VCaP (cell line): ENCODE measurements at regions not wholly inside any gene's neighbourhood (a gene's known extent, or its start where the extent isn't known, plus 50 kb on each side); places are given as distances from the start of the nearest gene placed in this dataset.

Experiments
- H3K27ac ChIP-seq: fragments of 450-650 bp; 2 replicates; pipeline ENCODE4 v1.5.1; 2017
- TF ChIP-seq, protein P1 (sequence below): fragments of 450-650 bp; conservative IDR thresholded peaks from 2 replicates; pipeline ENCODE4 v1.5.1; 2017; ENCODE audit warnings: mild to moderate bottlenecking, moderate library complexity

DNA sequence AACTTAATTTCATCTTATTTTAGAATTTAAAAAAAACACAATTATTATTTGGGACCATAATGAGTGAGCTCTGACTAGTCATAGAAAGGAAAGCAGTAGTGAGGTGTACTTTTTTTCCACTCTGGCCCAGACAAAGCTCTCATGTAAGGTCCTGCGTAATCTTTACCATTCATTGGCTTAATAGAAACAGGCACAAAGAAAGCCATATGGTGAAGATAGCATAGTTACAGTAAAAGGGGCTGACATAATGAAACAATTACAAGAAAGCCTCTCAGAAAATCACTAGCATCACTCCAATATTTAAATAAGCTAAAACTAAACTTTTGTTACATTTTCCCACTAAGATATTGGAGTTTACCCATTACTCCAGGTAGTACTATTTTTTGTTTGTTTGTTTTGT, 384.6 kb upstream of the ALCAM start:
- TF ChIP-seq, protein P1, sequence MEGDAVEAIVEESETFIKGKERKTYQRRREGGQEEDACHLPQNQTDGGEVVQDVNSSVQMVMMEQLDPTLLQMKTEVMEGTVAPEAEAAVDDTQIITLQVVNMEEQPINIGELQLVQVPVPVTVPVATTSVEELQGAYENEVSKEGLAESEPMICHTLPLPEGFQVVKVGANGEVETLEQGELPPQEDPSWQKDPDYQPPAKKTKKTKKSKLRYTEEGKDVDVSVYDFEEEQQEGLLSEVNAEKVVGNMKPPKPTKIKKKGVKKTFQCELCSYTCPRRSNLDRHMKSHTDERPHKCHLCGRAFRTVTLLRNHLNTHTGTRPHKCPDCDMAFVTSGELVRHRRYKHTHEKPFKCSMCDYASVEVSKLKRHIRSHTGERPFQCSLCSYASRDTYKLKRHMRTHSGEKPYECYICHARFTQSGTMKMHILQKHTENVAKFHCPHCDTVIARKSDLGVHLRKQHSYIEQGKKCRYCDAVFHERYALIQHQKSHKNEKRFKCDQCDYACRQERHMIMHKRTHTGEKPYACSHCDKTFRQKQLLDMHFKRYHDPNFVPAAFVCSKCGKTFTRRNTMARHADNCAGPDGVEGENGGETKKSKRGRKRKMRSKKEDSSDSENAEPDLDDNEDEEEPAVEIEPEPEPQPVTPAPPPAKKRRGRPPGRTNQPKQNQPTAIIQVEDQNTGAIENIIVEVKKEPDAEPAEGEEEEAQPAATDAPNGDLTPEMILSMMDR: no peak
- H3K27ac ChIP-seq: no peak overlapping the region

DNA sequence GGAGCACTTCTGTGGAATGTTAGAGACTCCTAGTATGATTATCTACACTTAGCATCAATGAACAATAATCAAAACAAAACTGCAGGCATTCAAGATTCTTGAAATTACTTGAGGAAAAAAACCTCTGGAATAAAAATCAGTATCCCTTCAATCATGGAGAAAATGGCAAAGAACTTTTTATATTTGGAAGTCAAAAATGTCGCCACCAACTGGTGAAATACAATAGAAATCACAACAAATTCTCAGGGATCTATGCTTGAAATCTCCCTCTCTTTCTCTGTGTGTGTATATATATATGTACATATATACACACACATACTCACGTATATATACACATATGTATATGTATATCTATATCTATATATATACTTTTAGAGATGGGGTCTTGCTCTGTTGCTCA, 378.9 kb upstream of the ALCAM start:
- no peak overlapping the region for H3K27ac ChIP-seq
- TF ChIP-seq, protein P1: 0 out of 2 replicates have a peak, but pooled peaks have one; percentile 23

DNA sequence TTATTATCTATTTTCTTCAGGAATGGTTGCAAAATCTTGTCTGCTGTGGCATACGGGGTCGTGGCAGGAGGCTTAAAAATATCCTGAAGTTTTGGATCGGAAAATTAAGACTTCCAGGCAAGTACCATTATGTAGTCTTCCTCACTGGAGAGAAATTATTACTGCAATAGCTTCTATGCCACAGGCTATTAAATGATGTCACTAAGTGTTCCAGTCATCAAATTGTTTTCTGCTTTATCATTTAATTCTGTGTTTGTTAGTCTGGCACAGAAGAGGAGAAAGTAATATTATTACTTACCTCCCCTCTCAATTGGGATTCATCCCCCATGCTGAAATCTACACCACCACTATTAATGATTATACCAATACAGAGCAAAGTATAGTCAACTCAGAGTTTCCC, 378.2 kb upstream of the ALCAM start:
- TF ChIP-seq, protein P1: no peak
- no peak overlapping the region for H3K27ac ChIP-seq

DNA sequence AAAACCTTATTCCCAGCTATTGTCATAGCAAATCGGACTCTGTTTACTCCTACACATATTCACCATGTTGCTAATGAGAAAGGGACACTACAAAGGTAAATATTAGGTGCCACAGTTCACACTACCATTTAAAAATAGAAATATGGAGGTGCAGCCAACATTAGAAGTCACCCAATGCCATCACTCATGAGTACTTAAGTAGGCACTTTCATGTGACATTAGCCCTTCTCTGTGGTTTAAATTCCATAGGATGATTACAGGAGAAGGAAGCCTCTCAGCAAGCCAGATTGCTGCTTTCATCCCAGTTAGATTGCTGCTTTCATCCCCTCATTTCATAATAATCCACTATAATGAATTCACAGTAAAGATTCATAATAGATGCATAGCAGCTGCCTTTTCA, 376.8 kb upstream of the ALCAM start:
- TF ChIP-seq, protein P1: no peak
- H3K27ac ChIP-seq: no peak overlapping the region

DNA sequence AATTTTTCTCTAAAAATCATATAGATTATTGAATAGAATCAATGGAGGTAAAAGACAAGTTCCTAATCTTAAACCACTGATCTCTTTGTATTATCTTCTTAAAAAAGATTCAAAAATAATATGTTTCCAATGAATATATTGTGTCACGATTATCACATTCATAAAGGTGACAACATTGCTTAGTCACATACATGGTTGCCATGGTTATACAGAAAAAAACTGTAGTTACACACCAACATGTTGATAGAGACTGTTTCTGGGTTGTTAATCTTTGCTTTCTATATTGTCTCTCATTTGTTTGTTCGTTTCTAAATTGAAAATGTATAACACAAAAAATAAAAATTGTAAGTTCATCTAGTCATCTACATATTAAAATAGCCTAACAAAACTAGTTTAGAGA, 376.0 kb upstream of the ALCAM start:
- TF ChIP-seq, protein P1: no peak
- H3K27ac ChIP-seq: no peak overlapping the region

DNA sequence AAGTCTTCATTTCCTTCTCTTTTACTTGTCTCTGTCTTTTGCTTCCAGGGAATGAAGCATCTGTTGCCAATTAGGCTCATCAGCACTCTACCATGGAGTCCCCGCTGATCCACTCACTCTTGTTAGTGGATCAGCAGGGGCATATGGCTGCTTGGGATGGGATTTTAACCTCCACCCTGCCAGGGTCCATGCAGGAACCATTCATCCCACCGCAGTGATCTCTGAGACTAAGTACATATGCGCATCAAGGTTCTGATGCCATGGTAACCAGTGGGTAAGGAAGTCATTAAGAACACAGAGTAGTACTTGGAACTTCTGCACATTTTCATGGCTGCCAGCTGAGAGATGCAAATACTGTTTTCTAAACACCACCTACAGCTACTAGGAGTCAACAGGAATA, 374.0 kb upstream of the ALCAM start:
- TF ChIP-seq, protein P1: no peak

DNA sequence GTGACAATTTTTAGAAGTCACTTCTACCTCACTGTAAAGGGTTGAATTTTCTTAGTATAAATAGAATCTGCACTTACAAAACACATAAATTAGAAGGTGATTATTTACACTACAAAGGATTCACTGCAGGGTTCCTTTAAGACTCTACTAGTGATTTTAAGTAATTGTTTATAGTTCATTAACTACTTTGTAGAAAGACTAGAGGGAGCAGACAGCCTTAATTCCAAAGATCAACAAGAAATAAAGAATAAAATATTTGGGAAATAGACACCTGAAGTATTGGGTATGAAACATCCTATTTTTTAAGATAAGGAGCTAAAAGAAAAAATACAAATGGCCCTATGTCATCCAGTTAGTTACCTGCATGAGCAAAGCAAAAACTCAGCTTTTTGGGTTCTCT, 360.5 kb upstream of the ALCAM start:
- TF ChIP-seq, protein P1: no peak
- H3K27ac ChIP-seq: no peak overlapping the region

More for the DNA sequence above, 374.0 kb upstream of the ALCAM start:
- H3K27ac ChIP-seq: no peak overlapping the region

DNA sequence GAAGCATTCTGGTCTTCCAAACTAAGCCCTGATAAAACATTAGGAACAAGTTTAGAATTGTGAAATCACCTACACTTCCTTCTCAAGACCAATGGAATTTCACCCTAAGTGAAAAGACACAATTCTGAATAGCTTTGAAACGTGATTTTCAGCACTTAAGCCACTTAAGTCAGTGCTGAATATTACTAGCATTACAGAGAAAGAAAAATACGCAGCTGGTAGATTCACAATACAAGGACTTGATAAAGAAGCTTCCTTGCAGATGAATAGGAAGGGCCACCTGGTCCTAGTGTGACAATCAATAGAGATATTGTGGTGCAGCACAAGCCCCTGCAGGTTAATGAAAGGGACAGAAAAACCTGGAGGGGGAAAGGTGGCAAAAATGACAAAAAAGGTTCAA, 353.1 kb upstream of the ALCAM start:
- H3K27ac ChIP-seq: no peak overlapping the region
- TF ChIP-seq, protein P1: no peak
